GM18909 (cell line): ENCODE measurements at regions not wholly inside any gene's neighbourhood (a gene's known extent, or its start where the extent isn't known, plus 50 kb on each side); places are given as distances from the start of the nearest gene placed in this dataset.

ENCODE experiments used
- ATAC-seq: cut with Tn5 transposase; IDR thresholded peaks from one replicate; pipeline ENCODE4 v1.9.1; 2021; ENCODE audit warnings: mild to moderate bottlenecking; ENCODE audit not compliant: unreplicated experiment, poor library complexity

- ATAC-seq, result no peak
These were observed 276.9 kb upstream of the RAB6C start for GRCh38 chr2:129702416-129703176.

- no peak for ATAC-seq
These were observed 274.4 kb upstream of the RAB6C start for GRCh38 chr2:129705085-129705484.

- ATAC-seq, result no peak
These were observed 271.7 kb upstream of the RAB6C start for GRCh38 chr2:129707800-129708199.

- ATAC-seq, result no peak
These were observed 271.1 kb upstream of the RAB6C start for GRCh38 chr2:129708221-129708967.

GRCh38 chr2:129709001-129709955 is 270.2 kb upstream of the RAB6C start:
- ATAC-seq, result no peak

GRCh38 chr2:129709956-129710598 is 269.4 kb upstream of the RAB6C start:
- no peak for ATAC-seq

GRCh38 chr2:129710670-129711495 is 268.6 kb upstream of the RAB6C start:
- ATAC-seq, result no peak

GRCh38 chr2:129711816-129712675 is 267.4 kb upstream of the RAB6C start:
- ATAC-seq, result no peak

GRCh38 chr2:129712676-129712985 is 266.8 kb upstream of the RAB6C start:
- ATAC-seq, result no peak

- ATAC-seq, result no peak
These were observed 266.1 kb upstream of the RAB6C start for GRCh38 chr2:129713337-129713736.

GRCh38 chr2:129716781-129717559 is 262.5 kb upstream of the RAB6C start:
- no peak for ATAC-seq

- ATAC-seq, result no peak
These were observed 261.8 kb upstream of the RAB6C start for GRCh38 chr2:129717560-129718130.

GRCh38 chr2:129719335-129719734 is 260.1 kb upstream of the RAB6C start:
- no peak for ATAC-seq

- no peak for ATAC-seq
These were observed 259.1 kb upstream of the RAB6C start for GRCh38 chr2:129720360-129720759.

GRCh38 chr2:129720761-129721160 is 258.7 kb upstream of the RAB6C start:
- ATAC-seq, result no peak

GRCh38 chr2:129721236-129721635 is 258.2 kb upstream of the RAB6C start:
- ATAC-seq, result no peak

GRCh38 chr2:129721846-129722245 is 257.6 kb upstream of the RAB6C start:
- no peak for ATAC-seq
